Progenitor cell of endocrine pancreas (in vitro differentiated cells): ENCODE measurements at regions not wholly inside any gene's neighbourhood (a gene's known extent, or its start where the extent isn't known, plus 50 kb on each side); places are given as distances from the start of the nearest gene placed in this dataset.

Source experiments
- DNase-seq: peaks from one replicate; pipeline ENCODE4 v3.0.0; 2021; ENCODE audit warnings: low spot score; ENCODE audit not compliant: unreplicated experiment
- H3K27ac Mint-ChIP-seq: 2 replicates; pipeline ENCODE4 v1.8.0; 2021; ENCODE audit warnings: mild to moderate bottlenecking, moderate library complexity, mixed read lengths
- H3K27me3 Mint-ChIP-seq: 2 replicates; pipeline ENCODE4 v1.8.0; 2021; ENCODE audit warnings: mixed read lengths
- H3K36me3 Mint-ChIP-seq: 2 replicates; pipeline ENCODE4 v1.8.0; 2022; ENCODE audit warnings: mixed read lengths; ENCODE audit not compliant: insufficient read depth
- H3K4me1 Mint-ChIP-seq: 2 replicates; pipeline ENCODE4 v1.8.0; 2021; ENCODE audit warnings: low read depth, mixed read lengths
- H3K4me3 Mint-ChIP-seq: 2 replicates; pipeline ENCODE4 v1.8.0; 2021; ENCODE audit warnings: low read depth, mild to moderate bottlenecking, moderate library complexity, mixed read lengths
- H3K9me3 Mint-ChIP-seq: 2 replicates; pipeline ENCODE4 v1.8.0; 2021; ENCODE audit warnings: low read depth, mixed read lengths
- TF ChIP-seq, protein P1 (sequence below): fragments of 200-600 bp; sonication (generic); IDR thresholded peaks from one replicate; pipeline ENCODE4 v1.5.0; 2021; ENCODE audit warnings: antibody characterized with exemption, mild to moderate bottlenecking; ENCODE audit not compliant: unreplicated experiment

DNA sequence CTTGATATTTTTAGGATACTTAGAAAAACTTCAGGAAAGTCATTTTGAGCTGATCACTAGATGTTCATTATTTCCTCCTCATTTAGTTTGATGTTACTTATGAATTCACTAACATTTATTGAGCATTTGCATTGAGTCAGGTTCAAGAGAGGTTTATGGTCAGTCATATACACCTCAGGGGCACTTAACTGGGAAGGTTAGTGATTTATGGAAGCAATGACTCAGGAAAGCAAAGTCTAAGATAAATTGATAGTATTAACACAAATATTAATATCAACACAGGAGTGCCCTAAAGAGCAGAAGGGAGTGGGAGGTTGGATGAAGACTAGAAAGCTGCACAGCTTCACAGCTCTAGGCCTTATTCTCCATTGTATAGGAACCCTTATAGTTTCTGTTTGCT lies 177.0 kb upstream of the TNFAIP3 start:
- no peak overlapping the region for H3K27ac Mint-ChIP-seq
- no peaks in the 10 kb centered on the region for H3K36me3 Mint-ChIP-seq
- no peaks in the 10 kb centered on the region for H3K27me3 Mint-ChIP-seq
- TF ChIP-seq, protein P1, sequence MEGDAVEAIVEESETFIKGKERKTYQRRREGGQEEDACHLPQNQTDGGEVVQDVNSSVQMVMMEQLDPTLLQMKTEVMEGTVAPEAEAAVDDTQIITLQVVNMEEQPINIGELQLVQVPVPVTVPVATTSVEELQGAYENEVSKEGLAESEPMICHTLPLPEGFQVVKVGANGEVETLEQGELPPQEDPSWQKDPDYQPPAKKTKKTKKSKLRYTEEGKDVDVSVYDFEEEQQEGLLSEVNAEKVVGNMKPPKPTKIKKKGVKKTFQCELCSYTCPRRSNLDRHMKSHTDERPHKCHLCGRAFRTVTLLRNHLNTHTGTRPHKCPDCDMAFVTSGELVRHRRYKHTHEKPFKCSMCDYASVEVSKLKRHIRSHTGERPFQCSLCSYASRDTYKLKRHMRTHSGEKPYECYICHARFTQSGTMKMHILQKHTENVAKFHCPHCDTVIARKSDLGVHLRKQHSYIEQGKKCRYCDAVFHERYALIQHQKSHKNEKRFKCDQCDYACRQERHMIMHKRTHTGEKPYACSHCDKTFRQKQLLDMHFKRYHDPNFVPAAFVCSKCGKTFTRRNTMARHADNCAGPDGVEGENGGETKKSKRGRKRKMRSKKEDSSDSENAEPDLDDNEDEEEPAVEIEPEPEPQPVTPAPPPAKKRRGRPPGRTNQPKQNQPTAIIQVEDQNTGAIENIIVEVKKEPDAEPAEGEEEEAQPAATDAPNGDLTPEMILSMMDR = no peak
- DNase-seq = no peak
- H3K4me1 Mint-ChIP-seq = peaks cover 14% of the 10 kb centered on the region
- no peaks in the 10 kb centered on the region for H3K9me3 Mint-ChIP-seq
- H3K4me3 Mint-ChIP-seq = no peak overlapping the region

DNA sequence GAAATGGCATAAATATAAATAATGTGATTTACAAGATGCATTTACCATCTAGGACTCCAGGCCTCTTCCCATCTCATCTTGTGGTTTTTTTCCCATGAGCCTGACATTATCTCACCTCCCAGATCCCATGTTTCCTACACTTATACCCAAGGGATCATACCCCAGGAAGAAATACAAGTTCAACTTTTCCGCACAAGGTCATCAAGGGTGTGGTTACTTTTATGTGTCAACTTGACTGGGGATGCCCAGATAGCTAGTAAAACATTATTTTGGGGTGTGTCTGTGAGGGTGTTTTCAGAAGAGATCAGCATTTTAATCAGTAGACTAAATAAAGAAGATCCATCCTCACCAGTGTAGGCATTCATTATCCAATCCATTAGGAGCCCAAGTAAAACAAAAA lies 176.3 kb upstream of the TNFAIP3 start:
- Mint-ChIP-seq H3K27ac (no peak overlapping the region), H3K27me3 (no peaks in the 10 kb centered on the region), H3K4me3 (no peak overlapping the region), H3K4me1 (peaks cover 19% of the 10 kb centered on the region), H3K9me3 (no peaks in the 10 kb centered on the region), H3K36me3 (no peaks in the 10 kb centered on the region)
- DNase-seq = no peak
- TF ChIP-seq, protein P1 = no peak

DNA sequence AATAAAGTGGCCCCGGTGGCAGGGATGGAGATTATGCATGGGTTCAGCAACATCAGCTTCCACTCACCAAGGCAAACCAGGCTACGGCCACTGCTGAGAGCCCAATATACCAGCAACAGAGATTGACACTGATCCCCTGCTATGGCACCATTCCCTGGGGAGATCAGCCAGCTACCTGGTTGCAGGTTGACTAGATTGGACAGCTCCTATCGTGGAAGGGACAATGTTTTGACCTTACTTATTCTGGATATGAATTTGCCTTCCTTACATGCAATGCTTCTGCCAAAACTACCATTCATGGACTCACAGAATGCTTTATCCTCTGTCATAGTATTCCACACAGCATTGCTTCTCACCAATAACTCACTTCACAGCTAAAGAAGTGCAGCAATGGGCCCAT lies 174.8 kb upstream of the TNFAIP3 start:
- H3K27ac Mint-ChIP-seq = no peak overlapping the region
- H3K4me1 Mint-ChIP-seq = peaks cover 24% of the 10 kb centered on the region
- no peak for DNase-seq
- H3K4me3 Mint-ChIP-seq = no peak overlapping the region
- H3K27me3 Mint-ChIP-seq = no peaks in the 10 kb centered on the region
- H3K36me3 Mint-ChIP-seq = no peaks in the 10 kb centered on the region
- no peaks in the 10 kb centered on the region for H3K9me3 Mint-ChIP-seq
- TF ChIP-seq, protein P1 = no peak

DNA sequence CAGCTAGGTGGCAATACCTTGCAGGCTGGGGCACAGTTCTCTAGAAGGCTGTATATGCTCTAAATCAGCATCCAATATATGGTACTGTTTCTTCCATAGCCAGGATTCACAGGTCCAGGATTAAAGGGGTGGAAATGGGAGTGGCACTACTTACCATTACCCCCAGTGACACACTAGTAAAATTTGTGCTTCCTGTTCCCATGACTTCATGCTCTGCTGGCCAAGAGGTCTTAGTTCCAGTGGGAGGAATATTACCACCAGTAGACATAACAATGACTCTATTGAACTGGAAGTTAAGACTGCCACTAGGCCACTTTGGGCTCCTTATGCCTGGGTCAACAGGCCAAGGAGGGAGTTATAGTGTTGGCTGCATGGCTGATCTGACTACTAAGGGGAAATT lies 174.3 kb upstream of the TNFAIP3 start:
- TF ChIP-seq, protein P1 = no peak
- H3K36me3 Mint-ChIP-seq = no peaks in the 10 kb centered on the region
- H3K9me3 Mint-ChIP-seq = no peaks in the 10 kb centered on the region
- no peak for DNase-seq
- H3K4me1 Mint-ChIP-seq = peaks cover 28% of the 10 kb centered on the region
- no peak overlapping the region for H3K27ac Mint-ChIP-seq
- H3K4me3 Mint-ChIP-seq = no peak overlapping the region
- no peaks in the 10 kb centered on the region for H3K27me3 Mint-ChIP-seq

DNA sequence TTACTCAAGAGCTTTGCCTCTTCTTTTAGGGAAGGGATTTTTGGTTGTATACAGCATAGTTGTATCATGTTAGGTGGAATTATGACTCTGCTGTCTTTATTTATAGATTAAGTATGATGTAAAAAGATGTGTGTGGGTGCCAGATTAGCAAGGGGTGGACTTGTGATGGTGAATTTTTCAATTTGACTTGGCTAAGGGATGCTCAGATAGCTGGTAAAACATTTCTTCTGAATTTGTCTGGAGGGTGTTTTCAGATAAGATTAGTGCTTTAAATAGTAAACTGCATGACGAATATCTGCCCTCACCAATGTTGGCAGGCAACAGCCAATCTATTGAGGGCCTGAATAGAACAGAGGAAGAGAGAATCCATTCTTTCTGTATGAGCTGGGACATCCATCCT lies 173.3 kb upstream of the TNFAIP3 start:
- H3K9me3 Mint-ChIP-seq = peaks cover 4% of the 10 kb centered on the region
- H3K4me3 Mint-ChIP-seq = no peak overlapping the region
- H3K36me3 Mint-ChIP-seq = no peaks in the 10 kb centered on the region
- H3K27me3 Mint-ChIP-seq = no peaks in the 10 kb centered on the region
- peaks cover 33% of the 10 kb centered on the region for H3K4me1 Mint-ChIP-seq
- no peak for DNase-seq
- H3K27ac Mint-ChIP-seq = no peak overlapping the region
- TF ChIP-seq, protein P1 = no peak
